ENCODE measurements at regions not wholly inside any gene's neighbourhood (a gene's known extent, or its start where the extent isn't known, plus 50 kb on each side); places are given as distances from the start of the nearest gene placed in this dataset.

GRCh38 chr12:22925623-22926022 is 300.7 kb downstream of the ETNK1 start:
- TF ChIP-seq, protein P1, sequence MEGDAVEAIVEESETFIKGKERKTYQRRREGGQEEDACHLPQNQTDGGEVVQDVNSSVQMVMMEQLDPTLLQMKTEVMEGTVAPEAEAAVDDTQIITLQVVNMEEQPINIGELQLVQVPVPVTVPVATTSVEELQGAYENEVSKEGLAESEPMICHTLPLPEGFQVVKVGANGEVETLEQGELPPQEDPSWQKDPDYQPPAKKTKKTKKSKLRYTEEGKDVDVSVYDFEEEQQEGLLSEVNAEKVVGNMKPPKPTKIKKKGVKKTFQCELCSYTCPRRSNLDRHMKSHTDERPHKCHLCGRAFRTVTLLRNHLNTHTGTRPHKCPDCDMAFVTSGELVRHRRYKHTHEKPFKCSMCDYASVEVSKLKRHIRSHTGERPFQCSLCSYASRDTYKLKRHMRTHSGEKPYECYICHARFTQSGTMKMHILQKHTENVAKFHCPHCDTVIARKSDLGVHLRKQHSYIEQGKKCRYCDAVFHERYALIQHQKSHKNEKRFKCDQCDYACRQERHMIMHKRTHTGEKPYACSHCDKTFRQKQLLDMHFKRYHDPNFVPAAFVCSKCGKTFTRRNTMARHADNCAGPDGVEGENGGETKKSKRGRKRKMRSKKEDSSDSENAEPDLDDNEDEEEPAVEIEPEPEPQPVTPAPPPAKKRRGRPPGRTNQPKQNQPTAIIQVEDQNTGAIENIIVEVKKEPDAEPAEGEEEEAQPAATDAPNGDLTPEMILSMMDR (IDR thresholded peaks at IDR 0.05; ENCODE audit: low read depth, low read length), result no peak
- TF ChIP-seq EZH2phosphoT487 (IDR thresholded peaks at IDR 0.05; ENCODE audit: low read depth), result no peak
